ENCODE measurements at regions not wholly inside any gene's neighbourhood (a gene's known extent, or its start where the extent isn't known, plus 50 kb on each side); places are given as distances from the start of the nearest gene placed in this dataset.

GRCh38 chr10:128471151-128471550 is 344.9 kb upstream of the MKI67 start:
- no peak overlapping the region for H3K9ac ChIP-seq
- no peak overlapping the region for H3K27ac ChIP-seq
- H3K79me2 ChIP-seq (ENCODE audit: low read depth): no peaks in the 10 kb centered on the region
- H3K27ac Mint-ChIP-seq: no peak overlapping the region
- H4K20me1 ChIP-seq (ENCODE audit: low read depth): no peaks in the 10 kb centered on the region
- no peaks in the 10 kb centered on the region for H3K9me3 ChIP-seq (ENCODE audit: low read depth)
- TF ChIP-seq, protein P1, sequence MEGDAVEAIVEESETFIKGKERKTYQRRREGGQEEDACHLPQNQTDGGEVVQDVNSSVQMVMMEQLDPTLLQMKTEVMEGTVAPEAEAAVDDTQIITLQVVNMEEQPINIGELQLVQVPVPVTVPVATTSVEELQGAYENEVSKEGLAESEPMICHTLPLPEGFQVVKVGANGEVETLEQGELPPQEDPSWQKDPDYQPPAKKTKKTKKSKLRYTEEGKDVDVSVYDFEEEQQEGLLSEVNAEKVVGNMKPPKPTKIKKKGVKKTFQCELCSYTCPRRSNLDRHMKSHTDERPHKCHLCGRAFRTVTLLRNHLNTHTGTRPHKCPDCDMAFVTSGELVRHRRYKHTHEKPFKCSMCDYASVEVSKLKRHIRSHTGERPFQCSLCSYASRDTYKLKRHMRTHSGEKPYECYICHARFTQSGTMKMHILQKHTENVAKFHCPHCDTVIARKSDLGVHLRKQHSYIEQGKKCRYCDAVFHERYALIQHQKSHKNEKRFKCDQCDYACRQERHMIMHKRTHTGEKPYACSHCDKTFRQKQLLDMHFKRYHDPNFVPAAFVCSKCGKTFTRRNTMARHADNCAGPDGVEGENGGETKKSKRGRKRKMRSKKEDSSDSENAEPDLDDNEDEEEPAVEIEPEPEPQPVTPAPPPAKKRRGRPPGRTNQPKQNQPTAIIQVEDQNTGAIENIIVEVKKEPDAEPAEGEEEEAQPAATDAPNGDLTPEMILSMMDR (IDR thresholded peaks at IDR 0.05): no peak
- no peak for TF ChIP-seq EZH2phosphoT487 (IDR thresholded peaks at IDR 0.05)
- TF ChIP-seq EZH2 (IDR thresholded peaks at IDR 0.05): no peak
- H3K4me3 Mint-ChIP-seq: no peak overlapping the region
- H3F3A ChIP-seq (ENCODE audit: low read depth): no peaks in the 10 kb centered on the region
- no peak overlapping the region for H2AFZ ChIP-seq (replicated peaks)
- no peaks in the 10 kb centered on the region for H3K36me3 Mint-ChIP-seq
- H3K27me3 ChIP-seq: no peaks in the 10 kb centered on the region
- H3K27me3 Mint-ChIP-seq (ENCODE audit: insufficient read depth, low read depth): peaks cover 4% of the 10 kb centered on the region
- no peak for DNase-seq (ENCODE audit: low spot score)
- H3K4me3 ChIP-seq: no peak overlapping the region
- H3K4me2 ChIP-seq: no peak overlapping the region
- H3K9me3 Mint-ChIP-seq: no peaks in the 10 kb centered on the region
- H3K4me1 ChIP-seq: no peaks in the 10 kb centered on the region
- H3K36me3 ChIP-seq: no peaks in the 10 kb centered on the region
- H3K4me1 Mint-ChIP-seq: peaks cover 5% of the 10 kb centered on the region

DNA sequence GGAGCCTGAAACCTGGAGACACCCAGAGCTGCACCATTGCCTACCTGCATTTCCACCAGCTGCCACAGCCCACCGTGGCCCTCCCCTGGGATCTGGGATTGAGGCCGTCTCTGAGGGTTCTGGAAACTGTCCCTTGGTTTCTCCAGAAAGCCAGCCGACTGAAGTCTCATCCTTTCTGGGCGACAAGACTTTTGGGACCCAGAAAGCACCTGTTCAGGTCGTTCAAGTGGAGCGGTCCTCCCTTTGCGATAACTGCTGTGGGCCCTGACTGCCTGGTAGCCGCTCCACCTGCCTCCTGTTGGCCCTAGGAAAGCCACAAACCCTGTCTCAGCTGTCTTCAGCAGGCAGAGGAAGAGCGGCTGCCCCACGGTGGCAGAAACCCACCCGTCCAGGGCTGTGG is 346.0 kb upstream of the MKI67 start:
- Histone ChIP-seq H2AFZ (replicated peaks) (no peak overlapping the region), H3K4me2 (no peak overlapping the region), H3K27ac (no peak overlapping the region), H4K20me1 (ENCODE audit: low read depth) (no peaks in the 10 kb centered on the region), H3K79me2 (ENCODE audit: low read depth) (no peaks in the 10 kb centered on the region), H3K4me1 (no peaks in the 10 kb centered on the region), H3K36me3 (no peaks in the 10 kb centered on the region), H3K4me3 (no peak overlapping the region), H3F3A (ENCODE audit: low read depth) (no peaks in the 10 kb centered on the region), H3K27me3 (no peaks in the 10 kb centered on the region), H3K9ac (no peak overlapping the region), H3K9me3 (ENCODE audit: low read depth) (no peaks in the 10 kb centered on the region)
- Mint-ChIP-seq H3K4me3 (no peak overlapping the region), H3K4me1 (peaks cover 5% of the 10 kb centered on the region), H3K27me3 (ENCODE audit: insufficient read depth, low read depth) (peaks cover 4% of the 10 kb centered on the region), H3K27ac (no peak overlapping the region), H3K9me3 (no peaks in the 10 kb centered on the region), H3K36me3 (no peaks in the 10 kb centered on the region)
- TF ChIP-seq EZH2 (IDR thresholded peaks at IDR 0.05): no peak
- TF ChIP-seq EZH2phosphoT487 (IDR thresholded peaks at IDR 0.05): no peak
- TF ChIP-seq, protein P1 (IDR thresholded peaks at IDR 0.05): no peak
- DNase-seq (ENCODE audit: low spot score): no peak

- no peaks in the 10 kb centered on the region for H3K36me3 Mint-ChIP-seq
- peaks cover 4% of the 10 kb centered on the region for H3K27me3 Mint-ChIP-seq (ENCODE audit: insufficient read depth, low read depth)
Observed at GRCh38 chr10:128473396-128473795, 347.2 kb upstream of the MKI67 start.

More at GRCh38 chr10:128473396-128473795, 347.2 kb upstream of the MKI67 start:
- Mint-ChIP-seq H3K27ac (no peak overlapping the region), H3K9me3 (no peaks in the 10 kb centered on the region), H3K4me3 (no peak overlapping the region), H3K4me1 (peaks cover 5% of the 10 kb centered on the region)
- H3K9ac ChIP-seq: no peak overlapping the region
- no peaks in the 10 kb centered on the region for H3K79me2 ChIP-seq (ENCODE audit: low read depth)
- H2AFZ ChIP-seq (replicated peaks): no peak overlapping the region
- no peaks in the 10 kb centered on the region for H3F3A ChIP-seq (ENCODE audit: low read depth)
- H3K36me3 ChIP-seq: no peaks in the 10 kb centered on the region
- H3K27ac ChIP-seq: no peak overlapping the region
- TF ChIP-seq, protein P1 (IDR thresholded peaks at IDR 0.05): no peak
- TF ChIP-seq EZH2phosphoT487 (IDR thresholded peaks at IDR 0.05) (no peak), EZH2 (IDR thresholded peaks at IDR 0.05) (no peak)
- H3K4me2 ChIP-seq: no peak overlapping the region
- H3K4me3 ChIP-seq: no peak overlapping the region
- no peaks in the 10 kb centered on the region for H4K20me1 ChIP-seq (ENCODE audit: low read depth)
- H3K27me3 ChIP-seq: no peaks in the 10 kb centered on the region
- H3K4me1 ChIP-seq: no peaks in the 10 kb centered on the region
- DNase-seq (ENCODE audit: low spot score): no peak
- H3K9me3 ChIP-seq (ENCODE audit: low read depth): no peaks in the 10 kb centered on the region
